ENCODE measurements at regions not wholly inside any gene's neighbourhood (a gene's known extent, or its start where the extent isn't known, plus 50 kb on each side); places are given as distances from the start of the nearest gene placed in this dataset.

DNA sequence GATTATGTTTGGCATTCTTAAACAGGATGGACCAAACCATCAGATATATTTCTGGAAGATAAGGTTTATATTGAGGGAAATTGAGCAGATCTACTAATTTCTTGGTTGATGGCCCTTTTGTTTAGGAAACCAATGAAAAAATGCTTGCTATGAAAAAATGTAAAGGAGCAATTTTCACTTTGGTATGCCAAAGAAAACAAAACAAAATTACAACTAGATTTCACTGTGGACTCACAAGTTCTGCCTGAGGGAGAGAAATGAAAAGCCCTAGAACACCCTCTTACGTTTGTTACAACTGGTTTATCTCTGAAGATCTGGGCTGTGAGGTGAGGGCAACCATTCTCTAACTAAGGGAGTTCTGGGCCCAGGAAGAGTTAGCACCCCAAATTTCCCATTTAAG lies 122.5 kb upstream of the IL15 start:
- TF ChIP-seq EZH2 (IDR thresholded peaks at IDR 0.05; ENCODE audit: borderline replicate concordance, low read depth, low read length, poor library complexity, severe bottlenecking): no peak
- TF ChIP-seq, protein P1, sequence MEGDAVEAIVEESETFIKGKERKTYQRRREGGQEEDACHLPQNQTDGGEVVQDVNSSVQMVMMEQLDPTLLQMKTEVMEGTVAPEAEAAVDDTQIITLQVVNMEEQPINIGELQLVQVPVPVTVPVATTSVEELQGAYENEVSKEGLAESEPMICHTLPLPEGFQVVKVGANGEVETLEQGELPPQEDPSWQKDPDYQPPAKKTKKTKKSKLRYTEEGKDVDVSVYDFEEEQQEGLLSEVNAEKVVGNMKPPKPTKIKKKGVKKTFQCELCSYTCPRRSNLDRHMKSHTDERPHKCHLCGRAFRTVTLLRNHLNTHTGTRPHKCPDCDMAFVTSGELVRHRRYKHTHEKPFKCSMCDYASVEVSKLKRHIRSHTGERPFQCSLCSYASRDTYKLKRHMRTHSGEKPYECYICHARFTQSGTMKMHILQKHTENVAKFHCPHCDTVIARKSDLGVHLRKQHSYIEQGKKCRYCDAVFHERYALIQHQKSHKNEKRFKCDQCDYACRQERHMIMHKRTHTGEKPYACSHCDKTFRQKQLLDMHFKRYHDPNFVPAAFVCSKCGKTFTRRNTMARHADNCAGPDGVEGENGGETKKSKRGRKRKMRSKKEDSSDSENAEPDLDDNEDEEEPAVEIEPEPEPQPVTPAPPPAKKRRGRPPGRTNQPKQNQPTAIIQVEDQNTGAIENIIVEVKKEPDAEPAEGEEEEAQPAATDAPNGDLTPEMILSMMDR (conservative IDR thresholded peaks at IDR 0.05; ENCODE audit: low read depth, low read length): no peak

Measured in A673 (cell line).